ENCODE measurements at regions not wholly inside any gene's neighbourhood (a gene's known extent, or its start where the extent isn't known, plus 50 kb on each side); places are given as distances from the start of the nearest gene placed in this dataset.

DNA sequence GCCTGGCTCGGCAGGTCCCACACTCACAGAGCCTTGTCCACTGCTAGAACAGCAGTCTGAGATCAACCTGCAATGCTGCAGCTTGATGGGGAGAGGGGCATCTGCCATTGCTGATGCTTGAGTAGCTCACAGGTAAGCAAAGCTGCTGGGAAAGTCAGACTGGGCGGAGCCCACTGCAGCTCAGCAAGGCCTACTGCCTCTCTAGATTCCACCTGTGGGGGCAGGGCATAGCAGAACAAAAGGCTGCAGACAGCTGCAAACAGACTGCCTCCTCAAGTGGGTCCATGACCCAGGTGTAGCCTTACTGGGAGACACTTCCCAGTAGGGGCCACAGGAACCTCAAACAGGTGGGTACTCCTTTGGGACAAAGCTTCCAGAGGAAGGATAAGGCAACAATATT, 110.6 kb upstream of the ADAMTS3 start:
- no peak for DNase-seq (ENCODE audit: low read depth)
- no peak overlapping the region for H3K4me3 ChIP-seq (ENCODE audit: low read depth, low read length)
- CTCF ChIA-PET = no interaction called here
- H3K36me3 ChIP-seq (ENCODE audit: control insufficient read depth, insufficient read depth, low read length) = no peaks in the 10 kb centered on the region
- POLR2A ChIA-PET = no interaction called here
- no peaks in the 10 kb centered on the region; the same call in 1 of the 2 replicates for H3K27me3 ChIP-seq (ENCODE audit: control insufficient read depth, insufficient read depth, low read length)
- TF ChIP-seq, protein P1, sequence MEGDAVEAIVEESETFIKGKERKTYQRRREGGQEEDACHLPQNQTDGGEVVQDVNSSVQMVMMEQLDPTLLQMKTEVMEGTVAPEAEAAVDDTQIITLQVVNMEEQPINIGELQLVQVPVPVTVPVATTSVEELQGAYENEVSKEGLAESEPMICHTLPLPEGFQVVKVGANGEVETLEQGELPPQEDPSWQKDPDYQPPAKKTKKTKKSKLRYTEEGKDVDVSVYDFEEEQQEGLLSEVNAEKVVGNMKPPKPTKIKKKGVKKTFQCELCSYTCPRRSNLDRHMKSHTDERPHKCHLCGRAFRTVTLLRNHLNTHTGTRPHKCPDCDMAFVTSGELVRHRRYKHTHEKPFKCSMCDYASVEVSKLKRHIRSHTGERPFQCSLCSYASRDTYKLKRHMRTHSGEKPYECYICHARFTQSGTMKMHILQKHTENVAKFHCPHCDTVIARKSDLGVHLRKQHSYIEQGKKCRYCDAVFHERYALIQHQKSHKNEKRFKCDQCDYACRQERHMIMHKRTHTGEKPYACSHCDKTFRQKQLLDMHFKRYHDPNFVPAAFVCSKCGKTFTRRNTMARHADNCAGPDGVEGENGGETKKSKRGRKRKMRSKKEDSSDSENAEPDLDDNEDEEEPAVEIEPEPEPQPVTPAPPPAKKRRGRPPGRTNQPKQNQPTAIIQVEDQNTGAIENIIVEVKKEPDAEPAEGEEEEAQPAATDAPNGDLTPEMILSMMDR (IDR thresholded peaks at IDR 0.05; ENCODE audit: insufficient read depth, low read depth, low read length) = no peak

DNA sequence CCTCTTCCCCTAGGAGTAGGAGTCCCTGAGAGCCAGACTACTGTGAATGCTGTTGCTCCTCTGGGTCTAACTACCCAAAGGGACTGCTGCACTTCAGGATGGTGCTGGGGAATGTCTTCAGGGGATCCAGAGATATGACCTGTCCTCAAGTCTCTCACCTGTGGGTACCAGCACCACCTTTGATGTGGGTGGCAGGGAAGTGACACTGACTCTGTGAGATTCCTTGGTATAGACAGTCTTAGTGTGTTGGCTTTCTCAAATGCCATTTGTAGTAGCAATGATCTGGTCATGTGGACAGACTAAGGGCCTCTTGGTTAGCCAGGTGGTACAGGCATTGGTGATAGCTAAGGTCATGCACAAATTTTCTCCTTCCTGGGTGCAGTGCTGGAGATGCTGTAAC, 108.9 kb upstream of the ADAMTS3 start:
- Histone ChIP-seq H3K36me3 (ENCODE audit: control insufficient read depth, insufficient read depth, low read length) (no peaks in the 10 kb centered on the region), H3K4me3 (ENCODE audit: low read depth, low read length) (no peak overlapping the region), H3K27me3 (ENCODE audit: control insufficient read depth, insufficient read depth, low read length) (no peaks in the 10 kb centered on the region; the same call in 1 of the 2 replicates)
- ChIA-PET CTCF (interaction anchor here (0.6 kb wide), 1 partner anchor 204 kb away, joined by 3 read pairs; no protein-coding TSS in a partner anchor), POLR2A (no interaction called here)
- TF ChIP-seq, protein P1 (IDR thresholded peaks at IDR 0.05; ENCODE audit: insufficient read depth, low read depth, low read length) = no peak
- no peak for DNase-seq (ENCODE audit: low read depth)

DNA sequence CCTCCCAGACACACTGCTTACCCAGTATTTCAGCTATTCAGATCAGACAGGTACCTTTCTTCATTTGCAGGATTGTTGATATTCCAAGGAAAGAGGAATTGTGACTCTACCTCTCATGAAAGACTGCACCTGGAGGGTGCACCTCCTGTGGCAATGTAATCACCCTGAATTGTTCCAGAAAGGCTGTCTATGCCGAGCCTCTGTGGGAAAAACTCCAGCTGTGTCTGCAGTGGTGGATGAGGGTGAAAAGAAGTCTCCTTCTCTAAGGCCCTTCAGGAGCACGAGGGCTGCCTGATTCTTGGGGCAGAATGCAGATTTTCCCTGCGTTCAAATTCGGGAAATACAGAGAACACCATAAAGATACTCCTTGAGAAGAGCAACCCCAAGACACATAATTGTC, 108.2 kb upstream of the ADAMTS3 start:
- DNase-seq (ENCODE audit: low read depth) = no peak
- Histone ChIP-seq H3K36me3 (ENCODE audit: control insufficient read depth, insufficient read depth, low read length) (no peaks in the 10 kb centered on the region), H3K4me3 (ENCODE audit: low read depth, low read length) (no peak overlapping the region), H3K27me3 (ENCODE audit: control insufficient read depth, insufficient read depth, low read length) (no peaks in the 10 kb centered on the region; the same call in 1 of the 2 replicates)
- POLR2A ChIA-PET = no interaction called here
- TF ChIP-seq, protein P1 (IDR thresholded peaks at IDR 0.05; ENCODE audit: insufficient read depth, low read depth, low read length) = no peak
- CTCF ChIA-PET = no interaction called here

DNA sequence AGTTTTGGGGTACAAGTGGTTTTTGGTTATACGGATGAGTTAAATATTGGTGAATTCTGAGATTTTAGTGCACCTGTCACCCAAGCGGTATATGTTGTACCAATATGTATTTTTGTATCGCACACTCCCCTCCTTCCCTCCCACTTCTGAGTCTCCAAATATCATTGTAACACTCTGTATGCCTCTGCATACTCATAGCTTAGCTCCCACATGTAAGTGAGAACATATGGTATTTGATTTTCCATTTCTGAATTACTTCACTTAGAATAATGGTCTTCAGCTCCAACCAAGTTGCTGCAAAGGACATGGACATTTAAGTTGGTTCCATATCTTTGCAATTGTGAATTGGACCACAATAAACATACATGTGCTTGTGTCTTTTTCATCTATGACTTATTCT, 103.0 kb upstream of the ADAMTS3 start:
- no peak for DNase-seq (ENCODE audit: low read depth)
- Histone ChIP-seq H3K36me3 (ENCODE audit: control insufficient read depth, insufficient read depth, low read length) (no peaks in the 10 kb centered on the region), H3K27me3 (ENCODE audit: control insufficient read depth, insufficient read depth, low read length) (peaks cover 1% of the 10 kb centered on the region; the same call in 1 of the 2 replicates), H3K4me3 (ENCODE audit: low read depth, low read length) (no peak overlapping the region)
- CTCF ChIA-PET = no interaction called here
- POLR2A ChIA-PET = no interaction called here
- TF ChIP-seq, protein P1 (IDR thresholded peaks at IDR 0.05; ENCODE audit: insufficient read depth, low read depth, low read length) = no peak

DNA sequence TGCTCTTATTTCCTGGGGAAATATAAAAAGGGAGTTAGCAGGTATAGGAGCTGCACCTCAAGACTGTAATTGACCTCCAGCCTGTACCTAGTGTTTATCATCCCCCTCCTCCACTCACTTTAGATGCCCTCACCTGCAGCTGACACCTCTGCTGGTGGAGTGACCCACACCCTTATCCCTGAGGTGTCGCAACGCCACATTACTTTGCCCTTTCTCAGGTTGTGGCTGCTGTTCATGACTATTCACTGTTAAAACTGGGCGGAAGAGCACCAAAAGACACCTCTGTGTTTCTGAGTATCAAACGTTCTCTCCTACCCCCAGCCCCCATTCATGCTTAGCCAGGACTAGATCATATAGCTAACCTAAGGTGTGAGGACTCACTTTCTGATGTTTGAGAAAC, 101.5 kb upstream of the ADAMTS3 start:
- TF ChIP-seq, protein P1 (IDR thresholded peaks at IDR 0.05; ENCODE audit: insufficient read depth, low read depth, low read length) = no peak
- ChIA-PET CTCF (no interaction called here), POLR2A (no interaction called here)
- no peak for DNase-seq (ENCODE audit: low read depth)
- Histone ChIP-seq H3K36me3 (ENCODE audit: control insufficient read depth, insufficient read depth, low read length) (no peaks in the 10 kb centered on the region), H3K27me3 (ENCODE audit: control insufficient read depth, insufficient read depth, low read length) (peaks cover 1% of the 10 kb centered on the region; the same call in 1 of the 2 replicates), H3K4me3 (ENCODE audit: low read depth, low read length) (no peak overlapping the region)
